ENCODE measurements at regions not wholly inside any gene's neighbourhood (a gene's known extent, or its start where the extent isn't known, plus 50 kb on each side); places are given as distances from the start of the nearest gene placed in this dataset.

- TF ChIP-seq CTCF (IDR thresholded peaks at IDR 0.05) (no peak), POLR2A (IDR thresholded peaks at IDR 0.05) (no peak)
Measured at GRCh38 chrX:78496483-78496882, 162.6 kb downstream of the RTL3 start.

Measured in thyroid gland (tissue), 4 donors.